Tibial nerve (tissue), 4 donors: ENCODE measurements at regions not wholly inside any gene's neighbourhood (a gene's known extent, or its start where the extent isn't known, plus 50 kb on each side); places are given as distances from the start of the nearest gene placed in this dataset.

Experiments
- DNase-seq, 2 donors: peaks; one replicate each; pipeline ENCODE4 v3.0.0-alpha.2; 2019; ENCODE audit warnings: low spot score in 2 of 2
- H3K27ac ChIP-seq, 4 donors: fragments of 200-600 bp; sonication (generic) in 3 of 4; one replicate each; pipeline ENCODE4 v1.5.1; 2017 to 2019; ENCODE audit warnings: mild to moderate bottlenecking in 1 of 4
- H3K27me3 ChIP-seq, 2 donors: fragments of 200-600 bp; sonication (generic) in 1 of 2; one replicate each; pipeline versions ENCODE4 v1.5.1 to v1.6.0; 2017 to 2019
- H3K36me3 ChIP-seq, 3 donors: fragments of 200-600 bp; sonication (generic); one replicate each; pipeline ENCODE4 v1.5.1; 2018 to 2019
- H3K4me1 ChIP-seq, 4 donors: fragments of 200-600 bp; sonication (generic) in 3 of 4; one replicate each; pipeline ENCODE4 v1.5.1; 2017 to 2019
- H3K4me3 ChIP-seq, 4 donors: fragments of 200-600 bp; sonication (generic) in 3 of 4; one replicate each; pipeline ENCODE4 v1.5.1; 2017 to 2019; ENCODE audit warnings: mild to moderate bottlenecking in 1 of 4, moderate library complexity in 1 of 4
- H3K9me3 ChIP-seq, 4 donors: fragments of 200-600 bp; sonication (generic) in 3 of 4; one replicate each; pipeline ENCODE4 v1.5.1; 2017 to 2019
- CTCF ChIP-seq, 5 experiments: fragments of 200-600 bp in 3 of 5; fragments of 450-650 bp in 2 of 5; sonication (generic) in 3 of 5; IDR thresholded peaks; one replicate each; pipeline ENCODE4 v1.5.1; 2016 to 2019; ENCODE audit warnings: antibody characterized with exemption in 5 of 5, mild to moderate bottlenecking in 3 of 5, moderate library complexity in 2 of 5
- EP300 ChIP-seq, 2 donors: sonication (generic); formaldehyde crosslinking; IDR thresholded peaks; one replicate each; pipeline ENCODE4 v1.6.1; 2017; ENCODE audit warnings: antibody characterized with exemption in 2 of 2, mild to moderate bottlenecking in 1 of 2
- POLR2A ChIP-seq, 2 donors: fragments of 450-650 bp; IDR thresholded peaks; one replicate each; pipeline ENCODE4 v1.6.1; 2017; ENCODE audit warnings: antibody characterized with exemption in 2 of 2, mild to moderate bottlenecking in 2 of 2, moderate library complexity in 2 of 2
- WGBS, 2 donors: methylation state at CpG; one replicate each; pipeline ENCODE4 v1.1.5; 2018; 5-methylcytosine and 5-hydroxymethylcytosine counted together

DNA sequence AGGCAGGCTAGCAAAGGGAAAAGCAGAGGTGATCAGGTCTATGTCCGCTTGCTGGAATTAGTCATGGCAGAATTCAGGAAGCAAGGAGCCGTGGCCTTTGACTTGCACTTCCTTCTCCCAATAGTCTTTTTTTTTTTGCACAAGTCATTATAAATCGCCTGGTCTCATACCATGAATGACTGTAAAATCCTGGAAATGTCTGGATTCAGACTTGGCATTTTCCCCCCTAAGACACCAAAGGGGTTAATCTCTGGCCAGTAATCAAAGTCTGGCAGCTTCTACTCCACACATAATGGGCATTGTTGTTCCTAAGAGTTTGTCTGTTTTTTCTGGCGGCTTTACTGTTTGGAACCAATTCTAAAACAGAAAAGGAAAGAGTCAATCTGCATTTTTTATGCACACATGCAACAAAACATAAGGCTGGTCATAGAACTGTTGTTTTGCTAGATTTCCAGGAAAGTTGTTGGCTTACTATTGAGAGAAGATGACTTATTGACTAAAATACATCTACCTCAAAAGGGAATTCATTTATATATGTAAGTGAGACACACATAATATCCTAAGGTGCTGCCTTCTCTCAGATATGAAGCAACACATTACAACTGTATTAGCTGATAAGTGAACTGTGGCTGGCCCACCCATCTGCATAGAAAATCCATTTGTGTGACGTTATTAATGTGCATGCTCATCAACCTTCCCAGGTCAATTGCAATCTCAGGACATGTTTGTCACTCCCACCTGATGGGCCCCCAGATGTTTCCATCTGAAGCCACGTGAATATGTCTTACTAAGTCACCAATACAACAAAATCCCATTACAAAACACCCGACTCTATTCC is 157.3 kb downstream of the BTG1 start:
- Histone ChIP-seq H3K4me3 (no peak overlapping the region), H3K36me3 (no peaks in the 10 kb centered on the region), H3K27me3 (no peaks in the 10 kb centered on the region), H3K9me3 (no peaks in the 10 kb centered on the region), H3K27ac (no peak overlapping the region), H3K4me1 (peaks cover 0 to 35% (median 4%) of the 10 kb centered on the region in 4 donors)
- no peak for DNase-seq
- TF ChIP-seq EP300 (IDR thresholded peaks at IDR 0.05) (peak in 1 of 2 donors; percentile 38), CTCF (IDR thresholded peaks at IDR 0.05) (no peak)
- 45 to 47% methylated on average over 7 of the region's 7 CpGs for WGBS, 2 donors

DNA sequence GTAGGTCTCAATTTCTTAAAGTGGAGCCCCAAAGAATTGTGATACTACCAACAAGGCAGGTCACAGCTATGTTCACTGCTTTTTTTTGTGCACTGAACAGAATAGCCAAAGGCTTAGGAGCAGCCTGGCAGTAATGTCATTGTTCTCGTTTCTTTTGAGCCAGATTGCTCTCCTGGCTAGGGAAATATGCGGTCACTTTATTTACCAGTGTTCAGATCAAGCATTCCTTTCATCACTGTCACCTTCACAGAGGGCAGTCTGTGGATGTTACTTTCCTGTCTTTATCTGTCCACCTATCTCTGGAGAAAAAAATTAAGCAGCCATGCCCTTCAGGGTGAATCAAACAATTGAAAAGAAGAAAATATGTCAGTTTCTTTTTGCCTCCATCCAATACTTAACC is 159.6 kb downstream of the BTG1 start:
- Histone ChIP-seq H3K4me3 (no peak overlapping the region), H3K36me3 (no peaks in the 10 kb centered on the region), H3K27me3 (no peaks in the 10 kb centered on the region), H3K4me1 (peaks cover 0 to 35% (median 4%) of the 10 kb centered on the region in 4 donors), H3K27ac (no peak overlapping the region), H3K9me3 (no peaks in the 10 kb centered on the region)
- DNase-seq, result no peak
- WGBS, 2 donors, result 58 to 74% methylated on average over 2 of the region's 2 CpGs
- TF ChIP-seq EP300 (IDR thresholded peaks at IDR 0.05) (no peak), CTCF (IDR thresholded peaks at IDR 0.05) (no peak), POLR2A (IDR thresholded peaks at IDR 0.05) (no peak)

DNA sequence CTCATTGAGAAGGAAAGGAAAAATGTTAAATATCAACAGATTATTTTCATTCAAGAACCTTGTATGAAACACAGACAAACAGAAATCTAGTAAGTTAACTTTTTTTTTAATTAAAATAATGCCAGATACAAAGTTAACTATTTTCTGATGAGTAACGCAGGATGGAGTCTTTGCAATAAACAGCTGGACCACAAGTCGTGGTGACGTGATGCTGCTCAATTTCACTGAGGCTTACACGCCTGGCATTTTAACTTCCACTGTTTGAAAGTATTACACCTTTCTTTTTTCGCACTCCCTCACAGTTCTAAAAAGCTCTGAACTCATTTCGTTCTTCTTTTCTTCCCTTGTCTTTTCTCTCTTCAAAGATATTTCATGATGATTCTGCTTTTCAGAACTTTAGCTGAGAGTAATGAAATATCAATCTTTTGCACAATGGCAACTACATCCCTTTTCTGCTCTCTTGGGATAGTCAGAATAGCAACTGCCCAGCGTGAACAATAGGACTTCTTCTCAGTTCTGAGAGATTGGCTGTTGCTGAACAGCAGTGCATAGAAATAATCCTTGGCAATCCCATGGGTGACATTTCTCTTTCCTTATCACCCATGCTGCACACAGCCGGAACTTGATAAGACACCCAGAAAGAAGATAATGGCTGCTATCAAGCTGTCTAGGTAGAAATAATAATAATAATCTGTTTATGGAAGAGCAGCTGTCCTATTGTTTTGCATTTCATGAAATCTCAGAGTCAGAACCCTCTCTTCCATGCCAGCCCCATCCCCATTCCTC is 160.5 kb downstream of the BTG1 start:
- no peak for DNase-seq
- TF ChIP-seq CTCF (IDR thresholded peaks at IDR 0.05), result no peak
- H3K4me1 ChIP-seq, result peaks cover 0 to 28% (median 5%) of the 10 kb centered on the region in 4 donors
- no peak overlapping the region for H3K4me3 ChIP-seq
- H3K27ac ChIP-seq, result no peak overlapping the region
- no peaks in the 10 kb centered on the region for H3K27me3 ChIP-seq
- 50 to 55% methylated on average over 8 of the region's 8 CpGs for WGBS, 2 donors
- no peaks in the 10 kb centered on the region for H3K9me3 ChIP-seq
- no peaks in the 10 kb centered on the region for H3K36me3 ChIP-seq

GRCh38 chr12:91984556-91984955 is 161.1 kb downstream of the BTG1 start:
- 39 to 41% methylated on average over 5 of the region's 5 CpGs for WGBS, 2 donors
- Histone ChIP-seq H3K4me1 (peaks cover 0 to 28% (median 6%) of the 10 kb centered on the region in 4 donors), H3K27ac (no peak overlapping the region), H3K36me3 (no peaks in the 10 kb centered on the region), H3K9me3 (no peaks in the 10 kb centered on the region), H3K27me3 (no peaks in the 10 kb centered on the region), H3K4me3 (no peak overlapping the region)
- no peak for TF ChIP-seq EP300 (IDR thresholded peaks at IDR 0.05)
- no peak for TF ChIP-seq POLR2A (IDR thresholded peaks at IDR 0.05)
- no peak for TF ChIP-seq CTCF (IDR thresholded peaks at IDR 0.05)
- DNase-seq, result no peak

- Histone ChIP-seq H3K27ac (no peak overlapping the region), H3K4me3 (no peak overlapping the region), H3K9me3 (no peaks in the 10 kb centered on the region), H3K36me3 (no peaks in the 10 kb centered on the region), H3K27me3 (no peaks in the 10 kb centered on the region), H3K4me1 (peaks cover 0 to 28% (median 6%) of the 10 kb centered on the region in 4 donors)
- 73 to 76% methylated on average over 3 of the region's 3 CpGs for WGBS, 2 donors
- DNase-seq, result no peak
- TF ChIP-seq EP300 (IDR thresholded peaks at IDR 0.05) (no peak), CTCF (IDR thresholded peaks at IDR 0.05) (no peak), POLR2A (IDR thresholded peaks at IDR 0.05) (no peak)
These were observed 161.7 kb downstream of the BTG1 start for GRCh38 chr12:91983935-91984334.
